ENCODE measurements at regions not wholly inside any gene's neighbourhood (a gene's known extent, or its start where the extent isn't known, plus 50 kb on each side); places are given as distances from the start of the nearest gene placed in this dataset.
"Not testable (repeated sequence)": the region's sequence is repeated elsewhere in the genome, so short reads cannot be mapped to it uniquely, and the experiment has no call there.

GRCh38 chr4:95779447-95779846, 60.4 kb upstream of the PDHA2 start:
- no peak overlapping the region for H3K27ac Mint-ChIP-seq
- no peaks in the 10 kb centered on the region for H3K9me3 ChIP-seq
- H3K4me3 ChIP-seq (ENCODE audit: control insufficient read depth in 1 of 2, extremely low read depth in 1 of 2, low read length in 1 of 2): no peak overlapping the region
- H3K36me3 Mint-ChIP-seq: no peaks in the 10 kb centered on the region
- no peak overlapping the region for H3K4me3 Mint-ChIP-seq
- H3K9me3 Mint-ChIP-seq: peaks cover 0 to 7% (median 0%) of the 10 kb centered on the region in 3 donors
- ChIA-PET CTCF (no interaction called here), POLR2A (no interaction called here)
- no peaks in the 10 kb centered on the region for H3K27me3 Mint-ChIP-seq
- ATAC-seq (replicated peaks in 1 of 4): no peak
- no CpG with 5 or more reads among the region's 1 CpG for WGBS (ENCODE audit: insufficient coverage)
- H3K27me3 ChIP-seq (replicated peaks in 1 of 2; ENCODE audit: control insufficient read depth in 2 of 2, extremely low read depth in 1 of 2, insufficient read depth in 2 of 2, low read length in 1 of 2): no peaks in the 10 kb centered on the region
- no peak overlapping the region for H3K27ac ChIP-seq (ENCODE audit: low read length)
- H3K4me1 Mint-ChIP-seq: no peaks in the 10 kb centered on the region
- no peaks in the 10 kb centered on the region for H3K4me1 ChIP-seq (ENCODE audit: control insufficient read depth in 1 of 2, extremely low read depth in 1 of 2, insufficient read depth in 2 of 2, low read length in 2 of 2)
- DNase-seq: no peak
- H3K36me3 ChIP-seq (ENCODE audit: control insufficient read depth in 2 of 2, extremely low read depth in 1 of 2, insufficient read depth in 1 of 2, low read length in 1 of 2): no peaks in the 10 kb centered on the region

GRCh38 chr4:95778666-95779065, 61.2 kb upstream of the PDHA2 start:
- Mint-ChIP-seq H3K4me3 (no peak overlapping the region), H3K9me3 (peaks cover 0 to 7% (median 0%) of the 10 kb centered on the region in 3 donors), H3K36me3 (no peaks in the 10 kb centered on the region), H3K4me1 (no peaks in the 10 kb centered on the region), H3K27me3 (no peaks in the 10 kb centered on the region), H3K27ac (no peak overlapping the region)
- Histone ChIP-seq H3K4me1 (ENCODE audit: control insufficient read depth in 1 of 2, extremely low read depth in 1 of 2, insufficient read depth in 2 of 2, low read length in 2 of 2) (no peaks in the 10 kb centered on the region), H3K27me3 (replicated peaks in 1 of 2; ENCODE audit: control insufficient read depth in 2 of 2, extremely low read depth in 1 of 2, insufficient read depth in 2 of 2, low read length in 1 of 2) (no peaks in the 10 kb centered on the region), H3K36me3 (ENCODE audit: control insufficient read depth in 2 of 2, extremely low read depth in 1 of 2, insufficient read depth in 1 of 2, low read length in 1 of 2) (no peaks in the 10 kb centered on the region), H3K4me3 (ENCODE audit: control insufficient read depth in 1 of 2, extremely low read depth in 1 of 2, low read length in 1 of 2) (no peak overlapping the region), H3K27ac (ENCODE audit: low read length) (no peak overlapping the region), H3K9me3 (no peaks in the 10 kb centered on the region)
- ATAC-seq (replicated peaks in 1 of 4) (no peak), DNase-seq (no peak)
- ChIA-PET POLR2A (no interaction called here), CTCF (no interaction called here)

GRCh38 chr4:95770605-95771004, 69.3 kb upstream of the PDHA2 start:
- CTCF ChIA-PET; H3K4me3 Mint-ChIP-seq; H3K4me1 Mint-ChIP-seq; H3K27ac ChIP-seq (ENCODE audit: low read length); DNase-seq; H3K9me3 ChIP-seq; ATAC-seq (replicated peaks in 1 of 4); H3K27me3 Mint-ChIP-seq; H3K4me1 ChIP-seq (ENCODE audit: control insufficient read depth in 1 of 2, extremely low read depth in 1 of 2, insufficient read depth in 2 of 2, low read length in 2 of 2); H3K36me3 ChIP-seq (ENCODE audit: control insufficient read depth in 2 of 2, extremely low read depth in 1 of 2, insufficient read depth in 1 of 2, low read length in 1 of 2); H3K27ac Mint-ChIP-seq; H3K27me3 ChIP-seq (replicated peaks in 1 of 2; ENCODE audit: control insufficient read depth in 2 of 2, extremely low read depth in 1 of 2, insufficient read depth in 2 of 2, low read length in 1 of 2); H3K36me3 Mint-ChIP-seq; H3K4me3 ChIP-seq (ENCODE audit: control insufficient read depth in 1 of 2, extremely low read depth in 1 of 2, low read length in 1 of 2): not testable (repeated sequence)
- WGBS (ENCODE audit: insufficient coverage): no CpG with 5 or more reads among the region's 3 CpGs
- POLR2A ChIA-PET: interaction anchor here in 1 of 2 donors (0.6 kb wide), 1 partner anchor 63 kb away, joined by 3 read pairs; no protein-coding TSS in a partner anchor
- H3K9me3 Mint-ChIP-seq: peaks cover 1 to 12% (median 10%) of the 10 kb centered on the region in 3 donors

GRCh38 chr4:95764961-95765360, 74.9 kb upstream of the PDHA2 start:
- Mint-ChIP-seq H3K4me1 (no peaks in the 10 kb centered on the region), H3K4me3 (no peak overlapping the region), H3K27ac (no peak overlapping the region), H3K9me3 (peaks cover 5 to 8% (median 6%) of the 10 kb centered on the region in 3 donors), H3K36me3 (no peaks in the 10 kb centered on the region), H3K27me3 (no peaks in the 10 kb centered on the region)
- H3K4me1 ChIP-seq (ENCODE audit: control insufficient read depth in 1 of 2, extremely low read depth in 1 of 2, insufficient read depth in 2 of 2, low read length in 2 of 2): no peaks in the 10 kb centered on the region
- H3K27ac ChIP-seq (ENCODE audit: low read length): no peak overlapping the region
- H3K4me3 ChIP-seq (ENCODE audit: control insufficient read depth in 1 of 2, extremely low read depth in 1 of 2, low read length in 1 of 2): no peak overlapping the region
- no peaks in the 10 kb centered on the region for H3K27me3 ChIP-seq (replicated peaks in 1 of 2; ENCODE audit: control insufficient read depth in 2 of 2, extremely low read depth in 1 of 2, insufficient read depth in 2 of 2, low read length in 1 of 2)
- no CpG with 5 or more reads among the region's 3 CpGs for WGBS (ENCODE audit: insufficient coverage)
- H3K9me3 ChIP-seq: no peaks in the 10 kb centered on the region
- CTCF ChIA-PET: no interaction called here
- DNase-seq (no peak), ATAC-seq (replicated peaks in 1 of 4) (no peak)
- POLR2A ChIA-PET: no interaction called here
- no peaks in the 10 kb centered on the region for H3K36me3 ChIP-seq (ENCODE audit: control insufficient read depth in 2 of 2, extremely low read depth in 1 of 2, insufficient read depth in 1 of 2, low read length in 1 of 2)

GRCh38 chr4:95761871-95762270, 78.0 kb upstream of the PDHA2 start:
- CTCF ChIA-PET: no interaction called here
- H3K36me3 Mint-ChIP-seq: no peaks in the 10 kb centered on the region
- POLR2A ChIA-PET: no interaction called here

GRCh38 chr4:95761426-95761825, 78.5 kb upstream of the PDHA2 start:
- Mint-ChIP-seq H3K27ac (no peak overlapping the region), H3K4me1 (no peaks in the 10 kb centered on the region), H3K36me3 (no peaks in the 10 kb centered on the region), H3K9me3 (peaks cover 5 to 8% (median 6%) of the 10 kb centered on the region in 3 donors), H3K27me3 (no peaks in the 10 kb centered on the region), H3K4me3 (no peak overlapping the region)
- ChIA-PET CTCF (no interaction called here), POLR2A (no interaction called here)
- Histone ChIP-seq H3K9me3 (no peaks in the 10 kb centered on the region), H3K36me3 (ENCODE audit: control insufficient read depth in 2 of 2, extremely low read depth in 1 of 2, insufficient read depth in 1 of 2, low read length in 1 of 2) (no peaks in the 10 kb centered on the region), H3K27ac (ENCODE audit: low read length) (no peak overlapping the region), H3K4me3 (ENCODE audit: control insufficient read depth in 1 of 2, extremely low read depth in 1 of 2, low read length in 1 of 2) (no peak overlapping the region), H3K27me3 (replicated peaks in 1 of 2; ENCODE audit: control insufficient read depth in 2 of 2, extremely low read depth in 1 of 2, insufficient read depth in 2 of 2, low read length in 1 of 2) (no peaks in the 10 kb centered on the region), H3K4me1 (ENCODE audit: control insufficient read depth in 1 of 2, extremely low read depth in 1 of 2, insufficient read depth in 2 of 2, low read length in 2 of 2) (peaks cover 0 to 2% of the 10 kb centered on the region in 2 experiments)
- ATAC-seq (replicated peaks in 1 of 4) (no peak), DNase-seq (no peak)
- 100% methylated on average over 1 of the region's 1 CpG for WGBS (ENCODE audit: insufficient coverage)

More at GRCh38 chr4:95761871-95762270, 78.0 kb upstream of the PDHA2 start:
- no peak overlapping the region for H3K27ac Mint-ChIP-seq
- H3K9me3 Mint-ChIP-seq: peaks cover 5 to 8% (median 6%) of the 10 kb centered on the region in 3 donors
- H3K4me1 Mint-ChIP-seq: no peaks in the 10 kb centered on the region
- ATAC-seq (replicated peaks in 1 of 4): no peak
- Histone ChIP-seq H3K27me3 (replicated peaks in 1 of 2; ENCODE audit: control insufficient read depth in 2 of 2, extremely low read depth in 1 of 2, insufficient read depth in 2 of 2, low read length in 1 of 2) (no peaks in the 10 kb centered on the region), H3K27ac (ENCODE audit: low read length) (no peak overlapping the region), H3K4me1 (ENCODE audit: control insufficient read depth in 1 of 2, extremely low read depth in 1 of 2, insufficient read depth in 2 of 2, low read length in 2 of 2) (peaks cover 0 to 2% of the 10 kb centered on the region in 2 experiments), H3K36me3 (ENCODE audit: control insufficient read depth in 2 of 2, extremely low read depth in 1 of 2, insufficient read depth in 1 of 2, low read length in 1 of 2) (no peaks in the 10 kb centered on the region), H3K4me3 (ENCODE audit: control insufficient read depth in 1 of 2, extremely low read depth in 1 of 2, low read length in 1 of 2) (no peak overlapping the region), H3K9me3 (no peaks in the 10 kb centered on the region)
- no peaks in the 10 kb centered on the region for H3K27me3 Mint-ChIP-seq
- DNase-seq: no peak
- WGBS (ENCODE audit: insufficient coverage): 93% methylated on average over 3 of the region's 3 CpGs
- H3K4me3 Mint-ChIP-seq: no peak overlapping the region

GRCh38 chr4:95760646-95761045, 79.2 kb upstream of the PDHA2 start:
- H3K4me3 ChIP-seq (ENCODE audit: control insufficient read depth in 1 of 2, extremely low read depth in 1 of 2, low read length in 1 of 2); H3K27ac ChIP-seq (ENCODE audit: low read length); H3K4me1 Mint-ChIP-seq; H3K27ac Mint-ChIP-seq; H3K4me1 ChIP-seq (ENCODE audit: control insufficient read depth in 1 of 2, extremely low read depth in 1 of 2, insufficient read depth in 2 of 2, low read length in 2 of 2); H3K27me3 Mint-ChIP-seq; H3K4me3 Mint-ChIP-seq; H3K36me3 Mint-ChIP-seq; H3K27me3 ChIP-seq (replicated peaks in 1 of 2; ENCODE audit: control insufficient read depth in 2 of 2, extremely low read depth in 1 of 2, insufficient read depth in 2 of 2, low read length in 1 of 2); H3K36me3 ChIP-seq (ENCODE audit: control insufficient read depth in 2 of 2, extremely low read depth in 1 of 2, insufficient read depth in 1 of 2, low read length in 1 of 2); H3K9me3 Mint-ChIP-seq; ATAC-seq (replicated peaks in 1 of 4); CTCF ChIA-PET; DNase-seq; POLR2A ChIA-PET; H3K9me3 ChIP-seq: not testable (repeated sequence)
- WGBS (ENCODE audit: insufficient coverage): no CpG with 5 or more reads among the region's 1 CpG
